ENCODE measurements at regions not wholly inside any gene's neighbourhood (a gene's known extent, or its start where the extent isn't known, plus 50 kb on each side); places are given as distances from the start of the nearest gene placed in this dataset.

- no peak for TF ChIP-seq CTCF (conservative IDR thresholded peaks at IDR 0.05; ENCODE audit: low read length)
- TF ChIP-seq EZH2phosphoT487 (IDR thresholded peaks at IDR 0.05; ENCODE audit: borderline replicate concordance, low read depth, low read length): no peak
Observed at GRCh38 chr21:36613554-36613953, 85.4 kb upstream of the SIM2 start.

All from OCI-LY7 (cell line).